H1 (cell line): ENCODE measurements at regions not wholly inside any gene's neighbourhood (a gene's known extent, or its start where the extent isn't known, plus 50 kb on each side); places are given as distances from the start of the nearest gene placed in this dataset.

Experiments used
- CTCF ChIA-PET: fragments of 300-600 bp; sonication (Branson Sonifier 250); formaldehyde crosslinking; loops from one replicate; lab custom pipeline; 2021; ENCODE audit not compliant: partially characterized antibody; lab: Charles Lee
- POLR2A ChIA-PET: fragments of 300-600 bp; sonication (Branson Sonifier 250); formaldehyde crosslinking; loops from one replicate; lab custom pipeline; 2021; ENCODE audit warnings: inconsistent platforms; ENCODE audit not compliant: partially characterized antibody; lab: Charles Lee
- DNase-seq, 2 experiments: peaks; one replicate each; pipeline versions ENCODE4 v3.0.0 to v3.0.0-alpha.2; 2010 to 2022; ENCODE audit warnings: low spot score in 2 of 2, low read depth in 1 of 2, mixed read lengths in 1 of 2
- FAIRE-seq: peaks from 2 replicates; lab custom pipeline; 2011; peaks lifted over from hg19 to GRCh38; lab: Jason Lieb, UNC
- H2AFZ ChIP-seq: 2 replicates; pipeline ENCODE4 v1.8.1; 2012; ENCODE audit warnings: low read length, inconsistent platforms
- H2AK5ac ChIP-seq: 2 replicates; pipeline ENCODE4 v1.6.1; 2013; ENCODE audit warnings: low read depth, low read length
- H2BK120ac ChIP-seq: replicated peaks from 2 replicates; pipeline ENCODE3; 2013; ENCODE audit warnings: low read depth, low read length, inconsistent platforms
- H2BK12ac ChIP-seq: 2 replicates; pipeline ENCODE4 v1.6.1; 2013; ENCODE audit warnings: low read depth, low read length
- H2BK15ac ChIP-seq: 2 replicates; pipeline ENCODE4 v1.6.1; 2013; ENCODE audit warnings: low read length
- H2BK20ac ChIP-seq: 2 replicates; pipeline ENCODE4 v1.6.1; 2013; ENCODE audit warnings: low read length
- H2BK5ac ChIP-seq: 2 replicates; pipeline ENCODE4 v1.6.1; 2013; ENCODE audit warnings: low read depth, low read length
- H3K14ac ChIP-seq: 2 replicates; pipeline ENCODE4 v1.6.1; 2013; ENCODE audit warnings: inconsistent platforms; ENCODE audit not compliant: insufficient read length
- H3K18ac ChIP-seq: 2 replicates; pipeline ENCODE4 v1.6.1; 2013; ENCODE audit warnings: low read length; ENCODE audit errors: extremely low read depth
- H3K23ac ChIP-seq: 2 replicates; pipeline ENCODE4 v1.6.1; 2013; ENCODE audit warnings: inconsistent platforms; ENCODE audit not compliant: insufficient read length
- H3K23me2 ChIP-seq: 2 replicates; pipeline ENCODE4 v1.6.1; 2013; ENCODE audit warnings: low read depth, low read length
- H3K27ac ChIP-seq: 2 replicates; pipeline ENCODE4 v1.6.1; 2011; ENCODE audit warnings: low read depth, low read length, inconsistent platforms
- H3K27me3 ChIP-seq, 4 experiments: replicated peaks in 1 of 4; 1 replicate in 1 of 4; 2 replicates in 3 of 4; pipeline versions ENCODE4 v1.6.1 to v1.8.1; 2011 to 2013; ENCODE audit warnings: low read length in 3 of 4, mild to moderate bottlenecking in 3 of 4, inconsistent platforms in 2 of 4, mixed read lengths in 2 of 4, moderate library complexity in 1 of 4; ENCODE audit not compliant: control insufficient read depth in 3 of 4, insufficient read depth in 3 of 4; ENCODE audit errors: extremely low read depth in 1 of 4
- H3K36me3 ChIP-seq, 4 experiments: 2 replicates each; pipeline versions ENCODE4 v1.6.1 to v1.8.1; 2011 to 2013; ENCODE audit warnings: mild to moderate bottlenecking in 4 of 4, low read length in 3 of 4, moderate library complexity in 2 of 4, control low read depth in 1 of 4, inconsistent platforms in 1 of 4; ENCODE audit not compliant: insufficient read depth in 4 of 4, control insufficient read depth in 2 of 4
- H3K4ac ChIP-seq: replicated peaks from 2 replicates; pipeline ENCODE3; 2013; ENCODE audit warnings: low read length, low read depth, mixed read lengths, inconsistent platforms; ENCODE audit not compliant: insufficient read length
- H3K4me1 ChIP-seq, 4 experiments: replicated peaks in 1 of 4; 1 replicate in 1 of 4; 2 replicates in 3 of 4; pipeline versions ENCODE4 v1.6.1 to v1.8.1; 2011 to 2013; ENCODE audit warnings: low read length in 3 of 4, inconsistent platforms in 2 of 4, mixed read lengths in 1 of 4; ENCODE audit not compliant: insufficient read depth in 4 of 4, control insufficient read depth in 3 of 4
- H3K4me2 ChIP-seq, 2 experiments: 2 replicates each; pipeline versions ENCODE4 v1.6.1 to v1.8.1; 2011 to 2013; ENCODE audit warnings: low read depth in 2 of 2, low read length in 2 of 2, control low read depth in 1 of 2, inconsistent platforms in 1 of 2, mild to moderate bottlenecking in 1 of 2; ENCODE audit not compliant: insufficient read depth in 1 of 2
- H3K4me3 ChIP-seq, 4 experiments: fragments of 200-600, 300-600 bp in 1 of 4; sonication (generic), shearing (Covaris generic), sonication (Bioruptor Twin) in 1 of 4; 2 replicates each; pipeline versions ENCODE4 v1.5.1 to v1.8.1; 2011 to 2016; ENCODE audit warnings: low read length in 4 of 4, low read depth in 3 of 4, control low read depth in 2 of 4, inconsistent platforms in 2 of 4, mild to moderate bottlenecking in 2 of 4, mixed read lengths in 1 of 4, moderate library complexity in 1 of 4; ENCODE audit not compliant: insufficient read depth in 2 of 4; ENCODE audit errors: extremely low read depth in 1 of 4
- H3K56ac ChIP-seq: replicated peaks from 2 replicates; pipeline ENCODE3; 2013; ENCODE audit warnings: low read depth, mild to moderate bottlenecking, mixed read lengths, low read length, inconsistent platforms; ENCODE audit not compliant: insufficient read length
- H3K79me1 ChIP-seq: 2 replicates; pipeline ENCODE4 v1.6.1; 2013; ENCODE audit warnings: low read depth, low read length, control low read depth
- H3K79me2 ChIP-seq, 2 experiments: 2 replicates each; pipeline versions ENCODE4 v1.6.1 to v1.8.1; 2012 to 2013; ENCODE audit warnings: low read length in 2 of 2, mild to moderate bottlenecking in 2 of 2, inconsistent platforms in 1 of 2; ENCODE audit not compliant: insufficient read depth in 2 of 2, control insufficient read depth in 1 of 2
- H3K9ac ChIP-seq, 4 experiments: replicated peaks in 1 of 4; 1 replicate in 1 of 4; 2 replicates in 3 of 4; pipeline versions ENCODE4 v1.6.1 to v1.8.1; 2011 to 2013; ENCODE audit warnings: low read depth in 3 of 4, low read length in 3 of 4, control low read depth in 2 of 4, mild to moderate bottlenecking in 2 of 4, moderate library complexity in 2 of 4, inconsistent platforms in 1 of 4; ENCODE audit errors: extremely low read depth in 1 of 4
- H3K9me3 ChIP-seq, 2 experiments: 2 replicates each; pipeline versions ENCODE4 v1.6.1 to v1.8.1; 2012 to 2013; ENCODE audit warnings: mild to moderate bottlenecking in 2 of 2, moderate library complexity in 2 of 2, control low read depth in 1 of 2, inconsistent platforms in 1 of 2, low read depth in 1 of 2, low read length in 1 of 2, mixed read lengths in 1 of 2; ENCODE audit not compliant: insufficient read depth in 2 of 2
- H4K20me1 ChIP-seq, 2 experiments: replicated peaks in 1 of 2; 2 replicates each; pipeline versions ENCODE3 to v1.8.1; 2011 to 2013; ENCODE audit warnings: inconsistent platforms in 2 of 2, low read length in 2 of 2, mild to moderate bottlenecking in 1 of 2; ENCODE audit not compliant: insufficient read depth in 2 of 2, control insufficient read depth in 1 of 2
- H4K5ac ChIP-seq: 2 replicates; pipeline ENCODE4 v1.6.1; 2013; ENCODE audit warnings: low read length, low read depth, mixed read lengths, inconsistent platforms; ENCODE audit not compliant: insufficient read length
- H4K8ac ChIP-seq: 2 replicates; pipeline ENCODE4 v1.8.0; 2013; ENCODE audit warnings: mild to moderate bottlenecking, moderate library complexity, low read length, inconsistent platforms; ENCODE audit not compliant: insufficient read depth; ENCODE audit errors: extremely low read depth
- H4K91ac ChIP-seq: replicated peaks from 2 replicates; pipeline ENCODE3; 2013; ENCODE audit warnings: low read length, mixed read lengths, inconsistent platforms; ENCODE audit not compliant: insufficient read length
- CBX8 ChIP-seq: fragments of 300-800, 300-1000 bp; sonication (generic); IDR thresholded peaks from 2 replicates; pipeline ENCODE4 v1.7.1; 2016; ENCODE audit warnings: low read depth, low read length, borderline replicate concordance
- GABPA ChIP-seq: IDR thresholded peaks from 2 replicates; pipeline ENCODE4 v1.6.1; 2011; ENCODE audit warnings: mild to moderate bottlenecking, low read length, moderate library complexity, borderline replicate concordance; ENCODE audit not compliant: insufficient read depth
- MAX ChIP-seq: IDR thresholded peaks from 2 replicates; pipeline ENCODE4 v1.6.1; 2012; ENCODE audit warnings: inconsistent platforms
- RBBP5 ChIP-seq: IDR thresholded peaks from 2 replicates; pipeline ENCODE4 v1.7.1; 2012; ENCODE audit warnings: low read depth, mild to moderate bottlenecking, inconsistent platforms, low read length, moderate library complexity, borderline replicate concordance
- SIX5 ChIP-seq: IDR thresholded peaks from 2 replicates; pipeline ENCODE4 v1.6.1; 2011; ENCODE audit warnings: mild to moderate bottlenecking, low read depth, low read length
- TBP ChIP-seq: IDR thresholded peaks from 2 replicates; pipeline ENCODE4 v1.6.1; 2011; ENCODE audit warnings: low read depth, low read length, improper control_type of control experiment
- WGBS, 2 experiments: shearing (Covaris generic) in 1 of 2; methylation state at CpG; one replicate each; pipeline versions ENCODE4 v1.1.6 to v1.1.7; 2013 to 2015; ENCODE audit warnings: low lambda C conversion rate in 2 of 2, mixed read lengths in 2 of 2, inconsistent platforms in 1 of 2, low coverage in 1 of 2, missing lambda C conversion rate in 1 of 2; ENCODE audit not compliant: insufficient replicate concordance in 2 of 2, insufficient coverage in 1 of 2, insufficient read length in 1 of 2; ENCODE audit errors: extremely low coverage in 1 of 2, missing lambda C conversion rate in 1 of 2; 5-methylcytosine and 5-hydroxymethylcytosine counted together

GRCh38 chr2:118216224-118216623 is 128.0 kb downstream of the INSIG2 start:
- H3K36me3 ChIP-seq = no peaks in the 10 kb centered on the region
- FAIRE-seq = no peak
- CTCF ChIA-PET = interaction anchor here (0.7 to 0.9 kb wide), 3 partner anchors 12 to 639 kb away, joined by 3 read pairs; no protein-coding TSS in a partner anchor

More at GRCh38 chr2:118216224-118216623, 128.0 kb downstream of the INSIG2 start:
- no peak for DNase-seq
- Histone ChIP-seq H3K9me3 (no peaks in the 10 kb centered on the region), H2BK12ac (no peak overlapping the region), H4K5ac (no peak overlapping the region), H3K56ac (no peak overlapping the region), H4K8ac (no peak overlapping the region), H3K23ac (no peak overlapping the region), H3K79me1 (no peaks in the 10 kb centered on the region), H2AFZ (no peak overlapping the region), H3K4me3 (no peak overlapping the region), H2BK120ac (no peak overlapping the region), H3K18ac (no peak overlapping the region), H2BK20ac (no peak overlapping the region), H4K20me1 (no peaks in the 10 kb centered on the region), H3K4me2 (no peak overlapping the region), H3K79me2 (no peaks in the 10 kb centered on the region), H2BK5ac (no peak overlapping the region), H3K9ac (no peak overlapping the region), H2BK15ac (no peak overlapping the region), H3K23me2 (no peaks in the 10 kb centered on the region), H3K4ac (no peak overlapping the region), H3K27ac (no peak overlapping the region), H3K4me1 (no peaks in the 10 kb centered on the region), H3K27me3 (no peaks in the 10 kb centered on the region; a peak in 1 of 7 replicates), H4K91ac (no peak overlapping the region), H2AK5ac (no peak overlapping the region), H3K14ac (no peak overlapping the region)
- WGBS, 2 experiments = 92% methylated on average over 3 of the region's 3 CpGs; no CpG with 5 or more reads in 1 of the 2 experiments
- TF ChIP-seq SIX5 (no peak), MAX (no peak), GABPA (no peak), RBBP5 (no peak), CBX8 (no peak), TBP (no peak)
- POLR2A ChIA-PET = interaction anchor here (0.7 kb wide), 1 partner anchor 30 kb away, joined by 3 read pairs; no protein-coding TSS in a partner anchor
